Esophagus muscularis mucosa (tissue), 4 donors: ENCODE measurements at regions not wholly inside any gene's neighbourhood (a gene's known extent, or its start where the extent isn't known, plus 50 kb on each side); places are given as distances from the start of the nearest gene placed in this dataset.

Experiments
- DNase-seq: peaks from one replicate; pipeline ENCODE4 v3.0.0-alpha.2; 2017; ENCODE audit errors: extremely low spot score
- H3K27ac ChIP-seq, 4 donors: fragments of 200-600 bp; sonication (generic); replicated peaks in 1 of 4; 1 replicate in 3 of 4; 2 replicates in 1 of 4; pipeline ENCODE4 v1.5.1; 2016 to 2019; ENCODE audit warnings: mild to moderate bottlenecking in 1 of 4
- H3K27me3 ChIP-seq, 4 donors: fragments of 200-600 bp; sonication (generic); one replicate each; pipeline versions ENCODE4 v1.5.1 to v1.6.0; 2016 to 2019
- H3K36me3 ChIP-seq, 4 donors: fragments of 200-600 bp; sonication (generic); one replicate each; pipeline ENCODE4 v1.5.1; 2016 to 2019
- H3K4me1 ChIP-seq, 4 donors: fragments of 200-600 bp; sonication (generic); one replicate each; pipeline ENCODE4 v1.5.1; 2016 to 2019
- H3K4me3 ChIP-seq, 4 donors: fragments of 200-600 bp; sonication (generic); 1 replicate in 2 of 4; 2 replicates in 2 of 4; pipeline ENCODE4 v1.5.1; 2016 to 2019; ENCODE audit warnings: mild to moderate bottlenecking in 4 of 4, moderate library complexity in 1 of 4
- H3K9me3 ChIP-seq, 4 donors: fragments of 200-600 bp; sonication (generic); 1 replicate in 3 of 4; 2 replicates in 1 of 4; pipeline ENCODE4 v1.5.1; 2016 to 2019
- CTCF ChIP-seq, 3 experiments: fragments of 200-600 bp in 2 of 3; fragments of 450-650 bp in 1 of 3; sonication (generic) in 2 of 3; IDR thresholded peaks; one replicate each; pipeline ENCODE4 v1.5.1; 2017 to 2019; ENCODE audit warnings: antibody characterized with exemption in 3 of 3, mild to moderate bottlenecking in 2 of 3, moderate library complexity in 1 of 3
- EP300 ChIP-seq: sonication (generic); formaldehyde crosslinking; IDR thresholded peaks from one replicate; pipeline ENCODE4 v1.6.1; 2017; ENCODE audit warnings: antibody characterized with exemption
- POLR2A ChIP-seq: fragments of 450-650 bp; IDR thresholded peaks from one replicate; pipeline ENCODE4 v1.6.1; 2017; ENCODE audit warnings: antibody characterized with exemption, moderate library complexity, mild to moderate bottlenecking, low read depth
- POLR2AphosphoS5 ChIP-seq, 2 donors: sonication (generic); formaldehyde crosslinking; IDR thresholded peaks; one replicate each; pipeline ENCODE4 v1.6.1; 2017; ENCODE audit warnings: antibody characterized with exemption in 2 of 2
- WGBS: methylation state at CpG from one replicate; pipeline ENCODE4 v1.1.5; 2018; 5-methylcytosine and 5-hydroxymethylcytosine counted together
- intact Hi-C: fragments of 100-400 bp; cut with DNase I; formaldehyde crosslinking; loops from one replicate; pipeline ENCODE4 v1.15.1; 2023

DNA sequence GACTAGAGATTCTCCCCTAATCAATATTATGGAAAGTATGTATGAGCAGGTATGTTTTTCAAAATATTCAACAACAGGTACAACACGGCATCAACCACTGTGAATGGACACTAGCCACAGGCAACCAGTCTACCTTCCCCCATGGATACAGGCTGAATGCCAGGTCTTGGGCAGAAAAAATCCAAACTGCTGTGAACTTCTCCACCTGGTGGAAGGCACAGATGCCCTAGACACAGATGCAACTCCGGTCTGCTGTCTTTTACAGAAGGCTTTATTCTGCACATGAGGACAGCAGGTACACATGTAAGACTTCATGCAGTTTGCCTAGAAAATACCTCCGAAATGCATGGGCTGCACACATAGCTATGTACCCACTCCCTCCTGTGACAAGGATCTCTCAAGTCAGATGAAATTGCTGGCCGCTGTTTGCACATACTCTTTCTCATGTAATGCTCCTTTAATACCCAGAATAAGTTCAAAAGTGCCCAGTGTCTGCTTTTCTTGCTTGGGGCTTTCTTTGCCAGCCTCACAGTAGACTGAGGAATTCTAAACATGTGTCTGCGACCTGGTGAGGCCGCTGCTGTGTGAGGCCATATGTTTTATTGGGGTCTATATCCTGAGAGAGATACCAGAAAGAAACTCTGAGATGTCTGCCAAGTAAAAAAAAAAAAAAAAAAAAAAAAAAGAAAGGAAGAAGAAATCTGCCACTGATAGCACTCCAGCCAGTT is 325.9 kb downstream of the FOXO1 start:
- no peaks in the 10 kb centered on the region for H3K27me3 ChIP-seq

GRCh38 chr13:40341096-40341471 is 325.4 kb downstream of the FOXO1 start:
- peaks cover 26 to 80% (median 71%) of the 10 kb centered on the region in 4 donors for H3K4me1 ChIP-seq
- peak overlapping the region in 3 of 4 donors; percentile 1 to 47 (median 23) for H3K27ac ChIP-seq
- intact Hi-C loops, result loop anchor here (5.0 to 10.0 kb wide), 2 partner anchors 64 to 266 kb away; no protein-coding TSS in a partner anchor
- H3K27me3 ChIP-seq, result no peaks in the 10 kb centered on the region
- H3K4me3 ChIP-seq, result no peak overlapping the region
- WGBS, result 50% methylated on average over 1 of the region's 1 CpG
- no peak for TF ChIP-seq POLR2AphosphoS5 (IDR thresholded peaks at IDR 0.05)
- TF ChIP-seq EP300, result no peak
- TF ChIP-seq CTCF (IDR thresholded peaks at IDR 0.05), result no peak
- TF ChIP-seq POLR2A, result no peak
- H3K36me3 ChIP-seq, result no peaks in the 10 kb centered on the region
- H3K9me3 ChIP-seq, result no peaks in the 10 kb centered on the region
- DNase-seq, result no peak

More for the DNA sequence above, 325.9 kb downstream of the FOXO1 start:
- DNase-seq, result no peak
- Histone ChIP-seq H3K36me3 (no peaks in the 10 kb centered on the region), H3K4me1 (peaks cover 25 to 76% (median 67%) of the 10 kb centered on the region in 4 donors), H3K27ac (peak overlapping the region in 3 of 4 donors; percentile 1 to 47 (median 23)), H3K4me3 (no peak overlapping the region), H3K9me3 (no peaks in the 10 kb centered on the region)
- intact Hi-C loops, result loop anchor here (5.0 to 10.0 kb wide), 2 partner anchors 63 to 266 kb away; no protein-coding TSS in a partner anchor
- peak in 2 of 3 experiments; percentile 12 to 20 for TF ChIP-seq CTCF (IDR thresholded peaks at IDR 0.05)
- TF ChIP-seq POLR2A, result no peak
- WGBS, result 72% methylated on average over 6 of the region's 6 CpGs

DNA sequence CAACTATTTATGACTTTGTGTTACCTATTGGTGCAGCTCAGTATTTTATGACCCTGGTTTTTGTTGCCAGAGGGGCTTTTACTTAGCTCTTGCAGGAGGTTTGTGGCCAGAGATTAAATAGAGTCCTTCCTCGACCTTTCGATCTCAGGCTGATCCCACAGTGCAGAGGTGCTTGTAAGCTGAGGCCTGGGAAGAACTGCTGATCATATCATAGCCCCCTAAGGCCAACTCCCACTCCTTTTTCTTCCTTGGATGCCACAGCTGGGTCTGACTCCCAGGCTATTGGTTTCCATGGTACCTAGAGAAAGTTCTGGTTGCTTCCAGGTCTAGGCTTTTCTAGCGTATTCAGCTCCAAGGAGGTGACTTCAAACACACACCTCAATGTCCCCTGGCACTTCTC is 324.9 kb downstream of the FOXO1 start:
- WGBS, result 95% methylated on average over 3 of the region's 3 CpGs
- DNase-seq, result no peak
- intact Hi-C loops, result loop anchor here (5.0 to 10.0 kb wide), 2 partner anchors 64 to 267 kb away; no protein-coding TSS in a partner anchor
- no peaks in the 10 kb centered on the region for H3K27me3 ChIP-seq
- H3K9me3 ChIP-seq, result no peaks in the 10 kb centered on the region
- H3K4me3 ChIP-seq, result no peak overlapping the region
- no peaks in the 10 kb centered on the region for H3K36me3 ChIP-seq
- peaks cover 25 to 80% (median 73%) of the 10 kb centered on the region in 4 donors for H3K4me1 ChIP-seq
- H3K27ac ChIP-seq, result peak overlapping the region in 2 of 4 donors; percentile 23 to 47
- TF ChIP-seq POLR2AphosphoS5 (IDR thresholded peaks at IDR 0.05) (no peak), CTCF (IDR thresholded peaks at IDR 0.05) (no peak), POLR2A (no peak), EP300 (no peak)

DNA sequence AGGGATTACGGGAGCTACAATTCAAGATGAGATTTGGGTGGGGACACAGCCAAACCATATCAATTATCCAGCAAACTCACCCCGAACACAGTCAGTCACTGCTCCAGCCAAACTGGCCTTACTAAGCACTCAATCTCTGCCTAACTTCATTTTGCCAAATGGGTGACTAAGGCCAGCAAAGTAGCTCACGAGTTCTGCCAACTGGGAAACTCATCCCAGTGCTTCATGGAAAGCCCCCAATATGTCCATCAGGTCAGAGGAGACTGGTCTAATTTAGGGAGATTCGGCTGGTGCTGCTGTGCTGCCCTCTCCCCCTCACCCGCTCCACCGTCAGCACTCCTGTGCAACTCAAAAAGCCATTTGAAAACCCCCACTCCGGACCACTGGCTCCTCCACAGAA is 324.0 kb downstream of the FOXO1 start:
- WGBS, result 58% methylated on average over 5 of the region's 7 CpGs
- H3K27me3 ChIP-seq, result no peaks in the 10 kb centered on the region
- no peak overlapping the region for H3K4me3 ChIP-seq
- H3K9me3 ChIP-seq, result no peaks in the 10 kb centered on the region
- peak overlapping the region in 1 of 4 donors; percentile 47 for H3K27ac ChIP-seq
- no peaks in the 10 kb centered on the region for H3K36me3 ChIP-seq
- DNase-seq, result no peak
- intact Hi-C loops, result loop anchor here (5.0 to 10.0 kb wide), 2 partner anchors 65 to 268 kb away; no protein-coding TSS in a partner anchor
- H3K4me1 ChIP-seq, result peaks cover 18 to 80% (median 69%) of the 10 kb centered on the region in 4 donors
- TF ChIP-seq POLR2A (no peak), CTCF (IDR thresholded peaks at IDR 0.05) (no peak), POLR2AphosphoS5 (IDR thresholded peaks at IDR 0.05) (peak in 1 of 2 donors; percentile 18)
